ENCODE measurements at regions not wholly inside any gene's neighbourhood (a gene's known extent, or its start where the extent isn't known, plus 50 kb on each side); places are given as distances from the start of the nearest gene placed in this dataset.

- no peaks in the 10 kb centered on the region for H3K27me3 ChIP-seq
- H3K4me1 ChIP-seq = no peaks in the 10 kb centered on the region
- no peak overlapping the region for H3K4me3 ChIP-seq
- no peaks in the 10 kb centered on the region for H3K9me3 ChIP-seq
- TF ChIP-seq POLR2A (IDR thresholded peaks at IDR 0.05) = no peak
- no peak for TF ChIP-seq CTCF (IDR thresholded peaks at IDR 0.05)
- no peaks in the 10 kb centered on the region for H3K36me3 ChIP-seq
- no peak for DNase-seq
- H3K27ac ChIP-seq = no peak overlapping the region
These were observed 122.0 kb upstream of the MYCN start for GRCh38 chr2:15818318-15818753.

GRCh38 chr2:15818881-15819280 is 121.5 kb upstream of the MYCN start:
- no peak overlapping the region for H3K27ac ChIP-seq
- no peak for TF ChIP-seq POLR2A (IDR thresholded peaks at IDR 0.05)
- TF ChIP-seq CTCF (IDR thresholded peaks at IDR 0.05) = no peak
- H3K36me3 ChIP-seq = no peaks in the 10 kb centered on the region
- no peak overlapping the region for H3K4me3 ChIP-seq
- H3K4me1 ChIP-seq = no peaks in the 10 kb centered on the region
- no peaks in the 10 kb centered on the region for H3K27me3 ChIP-seq
- no peaks in the 10 kb centered on the region for H3K9me3 ChIP-seq
- no peak for DNase-seq

GRCh38 chr2:15819562-15820256 is 120.6 kb upstream of the MYCN start:
- no peak overlapping the region for H3K27ac ChIP-seq
- no peaks in the 10 kb centered on the region for H3K27me3 ChIP-seq

GRCh38 chr2:15820257-15820566 is 120.1 kb upstream of the MYCN start:
- DNase-seq = no peak
- H3K27me3 ChIP-seq = no peaks in the 10 kb centered on the region
- no peaks in the 10 kb centered on the region for H3K36me3 ChIP-seq
- H3K4me1 ChIP-seq = no peaks in the 10 kb centered on the region
- H3K27ac ChIP-seq = no peak overlapping the region
- no peak overlapping the region for H3K4me3 ChIP-seq
- no peaks in the 10 kb centered on the region for H3K9me3 ChIP-seq
- TF ChIP-seq CTCF (IDR thresholded peaks at IDR 0.05) = no peak
- TF ChIP-seq POLR2A (IDR thresholded peaks at IDR 0.05) = no peak

More at GRCh38 chr2:15819562-15820256, 120.6 kb upstream of the MYCN start:
- H3K4me1 ChIP-seq = no peaks in the 10 kb centered on the region
- no peaks in the 10 kb centered on the region for H3K9me3 ChIP-seq
- no peak overlapping the region for H3K4me3 ChIP-seq
- no peaks in the 10 kb centered on the region for H3K36me3 ChIP-seq
- DNase-seq = no peak
- TF ChIP-seq CTCF (IDR thresholded peaks at IDR 0.05) (no peak), POLR2A (IDR thresholded peaks at IDR 0.05) (no peak)

GRCh38 chr2:15820927-15821326 is 119.4 kb upstream of the MYCN start:
- no peak overlapping the region for H3K27ac ChIP-seq
- H3K4me1 ChIP-seq = no peaks in the 10 kb centered on the region
- H3K9me3 ChIP-seq = no peaks in the 10 kb centered on the region
- DNase-seq = no peak
- H3K36me3 ChIP-seq = no peaks in the 10 kb centered on the region
- TF ChIP-seq CTCF (IDR thresholded peaks at IDR 0.05) (no peak), POLR2A (IDR thresholded peaks at IDR 0.05) (no peak)
- H3K27me3 ChIP-seq = no peaks in the 10 kb centered on the region
- no peak overlapping the region for H3K4me3 ChIP-seq

Measured in Peyer's patch (tissue), 4 donors.